ENCODE measurements at regions not wholly inside any gene's neighbourhood (a gene's known extent, or its start where the extent isn't known, plus 50 kb on each side); places are given as distances from the start of the nearest gene placed in this dataset.

- H3K4me3 ChIP-seq, result no peak overlapping the region
- H3K9me3 ChIP-seq, result no peaks in the 10 kb centered on the region
- WGBS, 2 donors (ENCODE audit: low coverage in 1 of 2), result 90 to 100% methylated on average over 1 of the region's 1 CpG
- H3K36me3 ChIP-seq, result no peaks in the 10 kb centered on the region
- no peaks in the 10 kb centered on the region for H3K4me1 ChIP-seq
- no peaks in the 10 kb centered on the region for H3K27me3 ChIP-seq
- no peak overlapping the region for H3K27ac ChIP-seq
- TF ChIP-seq POLR2A (IDR thresholded peaks at IDR 0.05) (no peak), CTCF (IDR thresholded peaks at IDR 0.05) (no peak), EP300 (IDR thresholded peaks at IDR 0.05) (no peak), POLR2AphosphoS5 (IDR thresholded peaks at IDR 0.05) (no peak)
- no peak for ATAC-seq
Measured at GRCh38 chr9:12178634-12179033, 514.6 kb upstream of the TYRP1 start.

- no peaks in the 10 kb centered on the region for H3K27me3 ChIP-seq
- WGBS, 2 donors (ENCODE audit: low coverage in 1 of 2), result 94 to 100% methylated on average over 1 of the region's 1 CpG
Measured at GRCh38 chr9:12182806-12183205, 510.4 kb upstream of the TYRP1 start.

GRCh38 chr9:12183321-12183720, 509.9 kb upstream of the TYRP1 start:
- TF ChIP-seq POLR2AphosphoS5 (IDR thresholded peaks at IDR 0.05) (no peak), POLR2A (IDR thresholded peaks at IDR 0.05) (no peak), EP300 (IDR thresholded peaks at IDR 0.05) (no peak)
- H3K4me1 ChIP-seq, result no peaks in the 10 kb centered on the region
- H3K9me3 ChIP-seq, result no peaks in the 10 kb centered on the region
- no peak overlapping the region for H3K4me3 ChIP-seq
- H3K36me3 ChIP-seq, result no peaks in the 10 kb centered on the region
- no peaks in the 10 kb centered on the region for H3K27me3 ChIP-seq
- no peak for ATAC-seq
- no peak overlapping the region for H3K27ac ChIP-seq
- 79 to 85% methylated on average over 3 of the region's 3 CpGs for WGBS, 2 donors (ENCODE audit: low coverage in 1 of 2)

More at GRCh38 chr9:12182806-12183205, 510.4 kb upstream of the TYRP1 start:
- no peak for TF ChIP-seq EP300 (IDR thresholded peaks at IDR 0.05)
- Histone ChIP-seq H3K4me3 (no peak overlapping the region), H3K27ac (no peak overlapping the region), H3K9me3 (no peaks in the 10 kb centered on the region), H3K36me3 (no peaks in the 10 kb centered on the region), H3K4me1 (no peaks in the 10 kb centered on the region)
- no peak for ATAC-seq

GRCh38 chr9:12185856-12186255, 507.3 kb upstream of the TYRP1 start:
- Histone ChIP-seq H3K4me3 (no peak overlapping the region), H3K36me3 (no peaks in the 10 kb centered on the region), H3K27me3 (no peaks in the 10 kb centered on the region), H3K9me3 (no peaks in the 10 kb centered on the region), H3K4me1 (no peaks in the 10 kb centered on the region), H3K27ac (no peak overlapping the region)
- no peak for ATAC-seq
- WGBS, 2 donors (ENCODE audit: low coverage in 1 of 2), result 48 to 62% methylated on average over 6 of the region's 6 CpGs
- TF ChIP-seq CTCF (IDR thresholded peaks at IDR 0.05) (no peak), POLR2A (IDR thresholded peaks at IDR 0.05) (no peak), POLR2AphosphoS5 (IDR thresholded peaks at IDR 0.05) (no peak), EP300 (IDR thresholded peaks at IDR 0.05) (no peak)

GRCh38 chr9:12191630-12192029, 501.6 kb upstream of the TYRP1 start:
- Histone ChIP-seq H3K4me3 (no peak overlapping the region), H3K4me1 (no peaks in the 10 kb centered on the region), H3K27ac (no peak overlapping the region), H3K9me3 (no peaks in the 10 kb centered on the region), H3K27me3 (no peaks in the 10 kb centered on the region), H3K36me3 (no peaks in the 10 kb centered on the region)
- 100% methylated on average over 1 to 2 of the region's 2 CpGs for WGBS, 2 donors (ENCODE audit: low coverage in 1 of 2)
- no peak for ATAC-seq
- no peak for TF ChIP-seq POLR2AphosphoS5 (IDR thresholded peaks at IDR 0.05)
- no peak for TF ChIP-seq POLR2A (IDR thresholded peaks at IDR 0.05)
- no peak for TF ChIP-seq CTCF (IDR thresholded peaks at IDR 0.05)
- TF ChIP-seq EP300 (IDR thresholded peaks at IDR 0.05), result no peak

- H3K4me1 ChIP-seq, result no peaks in the 10 kb centered on the region
- H3K9me3 ChIP-seq, result no peaks in the 10 kb centered on the region
- ATAC-seq, result no peak
- no peaks in the 10 kb centered on the region for H3K36me3 ChIP-seq
- no peak overlapping the region for H3K27ac ChIP-seq
- 71 to 94% methylated on average over 2 of the region's 2 CpGs for WGBS, 2 donors (ENCODE audit: low coverage in 1 of 2)
- H3K4me3 ChIP-seq, result no peak overlapping the region
- no peaks in the 10 kb centered on the region for H3K27me3 ChIP-seq
- TF ChIP-seq POLR2A (IDR thresholded peaks at IDR 0.05) (no peak), EP300 (IDR thresholded peaks at IDR 0.05) (no peak), POLR2AphosphoS5 (IDR thresholded peaks at IDR 0.05) (no peak), CTCF (IDR thresholded peaks at IDR 0.05) (no peak)
Measured at GRCh38 chr9:12194731-12195130, 498.5 kb upstream of the TYRP1 start.

Measured in gastroesophageal sphincter (tissue), 4 donors.